ENCODE measurements at regions not wholly inside any gene's neighbourhood (a gene's known extent, or its start where the extent isn't known, plus 50 kb on each side); places are given as distances from the start of the nearest gene placed in this dataset.
"Not testable (repeated sequence)": the region's sequence is repeated elsewhere in the genome, so short reads cannot be mapped to it uniquely, and the experiment has no call there.

- no peak for DNase-seq
These were observed 1009.9 kb downstream of the ADGRL2 start for GRCh38 chr1:82810601-82811000.

GRCh38 chr1:82807563-82807962 is 1006.8 kb downstream of the ADGRL2 start:
- DNase-seq, result no peak

- DNase-seq, result no peak
These were observed 1005.4 kb downstream of the ADGRL2 start for GRCh38 chr1:82806133-82806532.

- DNase-seq, result no peak
These were observed 1000.4 kb downstream of the ADGRL2 start for GRCh38 chr1:82801176-82801575.

- DNase-seq, result no peak
These were observed 1000.0 kb downstream of the ADGRL2 start for GRCh38 chr1:82800721-82801120.

- DNase-seq, result no peak
These were observed 998.5 kb downstream of the ADGRL2 start for GRCh38 chr1:82799261-82799660.

GRCh38 chr1:82795508-82796149 is 994.9 kb downstream of the ADGRL2 start:
- no peak for DNase-seq

- DNase-seq, result no peak
These were observed 991.4 kb downstream of the ADGRL2 start for GRCh38 chr1:82792151-82792550.

GRCh38 chr1:82790556-82790955 is 989.8 kb downstream of the ADGRL2 start:
- DNase-seq, result no peak

GRCh38 chr1:82788660-82789059 is 987.9 kb downstream of the ADGRL2 start:
- DNase-seq, result no peak

GRCh38 chr1:82788038-82788437 is 987.3 kb downstream of the ADGRL2 start:
- DNase-seq, result no peak

GRCh38 chr1:82786883-82787282 is 986.1 kb downstream of the ADGRL2 start:
- no peak for DNase-seq

- DNase-seq, result no peak
These were observed 984.6 kb downstream of the ADGRL2 start for GRCh38 chr1:82785268-82785790.

- DNase-seq, result no peak
These were observed 982.3 kb downstream of the ADGRL2 start for GRCh38 chr1:82783044-82783443.

GRCh38 chr1:82782599-82782998 is 981.9 kb downstream of the ADGRL2 start:
- DNase-seq, result no peak

- DNase-seq, result no peak
These were observed 977.9 kb downstream of the ADGRL2 start for GRCh38 chr1:82778612-82779011.

- DNase-seq, result no peak
These were observed 976.5 kb downstream of the ADGRL2 start for GRCh38 chr1:82777240-82777639.

- DNase-seq, result not testable (repeated sequence)
These were observed 976.0 kb downstream of the ADGRL2 start for GRCh38 chr1:82776730-82777129.

GRCh38 chr1:82775406-82776000 is 974.8 kb downstream of the ADGRL2 start:
- DNase-seq, result no peak

GRCh38 chr1:82762829-82763532 is 962.2 kb downstream of the ADGRL2 start:
- no peak for DNase-seq

- DNase-seq, result no peak
These were observed 958.3 kb downstream of the ADGRL2 start for GRCh38 chr1:82759035-82759434.

- DNase-seq, result no peak
These were observed 954.9 kb downstream of the ADGRL2 start for GRCh38 chr1:82755671-82756070.

- DNase-seq, result no peak
These were observed 954.5 kb downstream of the ADGRL2 start for GRCh38 chr1:82755191-82755590.

- no peak for DNase-seq
These were observed 951.3 kb downstream of the ADGRL2 start for GRCh38 chr1:82752046-82752445.
